ENCODE measurements at regions not wholly inside any gene's neighbourhood (a gene's known extent, or its start where the extent isn't known, plus 50 kb on each side); places are given as distances from the start of the nearest gene placed in this dataset.
A peak's percentile ranks its signal among the peaks of the same experiment; 100 is the strongest.

GRCh38 chr4:180665481-180665880 is 1577.7 kb upstream of the TENM3 start:
- DNase-seq (ENCODE audit: low spot score) = no peak

DNA sequence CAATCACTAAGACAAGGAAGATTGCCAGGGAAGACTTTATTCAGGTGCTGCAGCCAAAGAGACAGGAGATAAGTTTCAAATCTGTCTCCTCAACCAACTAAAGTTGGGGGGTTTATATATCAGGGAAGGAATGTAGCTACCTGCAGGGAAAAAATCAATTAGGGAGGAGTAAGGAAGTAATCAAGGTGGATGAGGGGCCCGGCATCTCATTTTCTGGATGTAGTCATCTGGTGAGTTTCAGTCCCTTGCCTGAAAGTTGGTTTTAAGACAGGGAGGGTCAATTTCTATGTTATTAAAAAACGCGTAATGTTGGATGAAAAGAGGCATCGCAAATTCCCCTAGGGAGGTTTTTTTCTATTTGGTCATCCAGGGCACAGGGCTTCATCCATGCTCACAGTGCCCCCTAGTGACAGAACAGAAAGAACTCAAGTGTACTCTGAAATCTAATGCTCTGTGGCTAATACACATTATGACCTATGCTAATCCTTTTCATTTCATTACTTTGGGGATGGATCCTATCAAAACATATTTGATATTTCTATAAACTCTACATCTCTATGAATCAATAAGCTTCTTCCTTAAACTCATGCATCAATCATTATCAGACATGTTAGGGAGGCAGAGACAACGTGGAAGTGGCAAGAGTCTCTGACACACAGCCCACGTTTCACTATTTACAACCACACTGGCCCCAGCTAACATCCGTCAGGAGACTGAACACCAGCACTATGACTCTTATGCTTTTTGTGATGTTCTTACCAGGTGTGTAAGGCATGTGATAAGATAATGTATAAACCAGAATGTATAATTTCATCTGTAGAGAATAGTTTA is 1577.0 kb upstream of the TENM3 start:
- peak; percentile 31 for DNase-seq (ENCODE audit: low spot score)

DNA sequence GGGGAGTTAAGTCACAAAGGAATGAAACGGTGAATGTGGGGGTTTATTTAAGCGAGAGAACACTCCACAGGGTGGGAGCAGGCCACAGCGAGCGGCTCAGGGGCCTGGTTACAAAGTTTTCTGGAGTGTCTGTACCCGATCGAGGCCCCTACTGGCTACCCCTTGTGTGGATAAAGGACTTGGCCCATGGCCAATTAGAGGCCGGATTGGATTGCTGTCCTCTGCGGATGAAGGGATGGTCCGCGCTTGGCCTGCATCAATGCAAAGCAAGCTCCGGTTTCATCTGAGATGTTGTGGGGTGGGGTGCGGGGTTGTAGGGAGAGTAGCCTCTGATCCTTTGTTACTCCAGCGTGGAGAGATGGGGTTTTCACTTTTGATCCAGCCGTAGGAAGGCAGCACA is 1574.5 kb upstream of the TENM3 start:
- no peak for DNase-seq (ENCODE audit: low spot score)

DNA sequence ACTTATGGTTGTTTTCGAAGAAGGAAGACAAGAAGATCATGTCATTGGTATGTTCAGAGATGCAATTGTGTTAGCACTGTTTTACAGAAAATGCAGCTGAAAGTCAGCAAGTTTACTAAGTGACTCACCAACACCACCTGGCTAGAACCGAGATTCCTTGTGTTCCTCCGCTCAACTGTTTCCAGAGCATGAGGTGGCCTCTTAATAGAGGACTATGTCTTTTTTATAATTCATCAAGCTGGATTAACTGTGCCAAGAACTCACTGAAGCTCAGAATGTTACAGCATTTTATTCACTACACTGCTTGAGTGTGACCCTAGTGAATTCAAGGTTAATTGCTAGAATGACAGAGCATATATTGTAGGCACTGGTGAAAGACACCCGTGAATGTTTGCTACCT is 1573.5 kb upstream of the TENM3 start:
- DNase-seq (ENCODE audit: low spot score) = no peak

DNA sequence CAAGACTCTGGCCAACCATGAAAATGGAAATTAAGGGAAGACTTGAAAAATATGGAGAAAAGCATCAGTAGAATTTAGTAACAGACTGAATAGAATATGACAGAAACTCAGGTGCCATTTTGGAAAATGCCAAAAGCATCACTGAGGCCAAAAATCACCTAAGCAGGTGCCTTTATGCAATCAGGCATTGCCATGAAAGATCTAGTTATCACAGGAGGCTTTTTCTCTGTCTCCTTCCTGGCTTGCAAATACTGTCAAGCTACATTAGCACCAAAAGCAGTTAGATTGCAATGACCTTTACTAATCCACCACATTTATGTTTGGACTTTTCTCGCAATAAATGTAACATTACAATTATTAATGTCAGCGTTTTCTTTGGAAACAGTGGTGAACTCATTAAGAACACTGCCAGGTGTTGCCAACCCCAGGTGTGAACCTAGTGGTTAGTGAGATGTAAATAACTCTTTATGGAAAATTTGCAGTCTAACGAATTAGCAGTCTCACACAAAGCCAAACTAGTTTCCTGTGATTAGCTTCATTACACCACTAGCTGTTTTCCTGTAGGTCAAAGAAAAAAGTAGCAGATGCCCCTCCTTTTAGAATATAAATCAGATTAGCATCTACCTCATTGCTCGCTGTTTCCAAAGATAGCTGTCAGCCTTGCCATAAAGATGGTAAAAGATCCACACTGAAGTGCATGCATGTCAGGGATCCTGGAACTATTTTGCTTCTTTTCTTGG is 1568.4 kb upstream of the TENM3 start:
- DNase-seq (ENCODE audit: low spot score) = no peak

DNA sequence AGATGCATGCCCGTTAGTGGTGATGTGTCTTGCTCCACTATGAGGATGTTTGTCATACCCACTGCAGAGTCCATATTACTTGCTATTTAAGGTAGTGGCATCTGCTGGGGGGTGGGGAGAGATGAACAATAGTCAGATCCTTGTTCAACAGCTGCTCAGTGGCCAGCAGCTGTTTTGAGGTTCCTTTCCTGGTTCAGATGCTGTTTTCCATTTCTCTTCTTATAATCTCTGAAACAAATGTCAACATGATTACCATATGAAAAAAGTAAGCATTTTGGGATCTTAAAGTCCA is 1567.9 kb upstream of the TENM3 start:
- DNase-seq (ENCODE audit: low spot score) = no peak

DNA sequence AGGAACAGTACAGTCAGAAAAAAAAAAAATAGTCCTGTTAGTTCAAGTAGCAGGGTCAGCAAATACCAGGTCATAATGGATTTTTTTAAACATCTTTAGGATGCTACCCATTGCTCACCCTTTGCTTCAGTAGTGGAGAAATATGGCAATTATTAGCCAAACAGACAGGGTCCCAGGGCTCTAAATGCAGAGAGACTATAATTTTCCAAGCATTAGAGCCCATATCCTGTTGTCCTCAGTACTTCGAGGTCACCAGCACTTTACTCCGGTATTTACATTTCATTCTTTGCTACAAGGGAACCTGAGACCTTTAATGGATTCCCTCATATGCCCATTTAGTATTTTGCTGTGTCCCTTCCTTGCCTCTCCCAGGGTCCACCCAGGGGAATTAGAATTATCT is 1562.9 kb upstream of the TENM3 start:
- DNase-seq (ENCODE audit: low spot score) = no peak

DNA sequence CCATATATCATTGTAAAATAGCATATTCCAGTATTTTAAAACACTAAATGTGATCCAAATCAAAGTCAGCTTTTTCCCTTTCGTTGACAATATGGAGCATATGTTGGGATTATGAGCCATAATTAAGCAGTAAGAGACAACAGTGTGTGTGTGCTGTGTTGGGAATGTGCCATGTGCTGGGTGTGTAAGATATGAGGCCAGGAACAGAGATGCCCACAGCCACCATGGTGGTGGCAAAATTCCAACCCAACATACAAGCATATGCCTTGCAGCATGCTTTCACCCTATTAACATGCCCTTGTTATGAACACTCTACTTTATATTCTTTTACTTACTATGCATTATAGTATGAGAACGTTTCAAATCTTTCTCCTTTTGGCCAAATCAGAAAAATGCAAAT is 1560.4 kb upstream of the TENM3 start:
- DNase-seq (ENCODE audit: low spot score) = no peak

DNA sequence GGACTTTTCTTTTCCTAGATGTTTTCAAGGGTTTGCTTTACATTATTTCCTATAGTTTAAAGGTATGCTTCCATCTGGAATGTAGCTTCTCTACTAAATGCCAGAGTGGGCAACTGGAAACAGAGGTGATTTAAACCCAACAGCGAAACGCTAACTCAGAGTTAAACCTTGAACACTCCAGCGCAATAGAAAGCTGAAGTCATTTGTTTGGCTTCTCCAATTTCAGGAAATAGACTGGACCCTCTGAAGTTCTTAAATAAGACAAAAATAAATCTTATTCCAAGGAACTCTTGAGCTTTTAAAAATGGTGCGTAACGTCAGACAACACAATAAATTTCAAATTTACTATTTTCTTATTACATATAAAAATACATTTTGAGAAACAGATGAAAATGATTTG is 1560.0 kb upstream of the TENM3 start:
- no peak for DNase-seq (ENCODE audit: low spot score)

DNA sequence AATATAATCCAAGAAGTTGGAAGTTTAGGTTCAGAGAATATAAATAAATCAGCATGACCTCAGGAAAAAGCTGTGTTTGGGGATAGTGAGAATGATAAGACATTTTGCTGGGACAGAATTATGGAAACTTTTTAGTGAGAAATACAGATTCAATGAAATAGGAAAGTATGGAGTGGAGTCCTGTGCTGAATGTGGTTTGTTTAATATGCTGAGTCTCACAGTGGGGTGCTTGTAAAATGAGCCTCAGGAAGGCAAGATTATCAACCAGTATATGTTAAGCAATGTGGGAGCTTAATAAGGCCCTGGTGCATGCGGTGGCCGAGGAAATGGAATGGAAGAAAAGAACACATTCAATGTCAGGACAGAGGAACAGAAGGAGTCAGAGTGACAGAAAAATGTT is 1554.7 kb upstream of the TENM3 start:
- DNase-seq (ENCODE audit: low spot score) = no peak

GRCh38 chr4:180694875-180695274 is 1548.3 kb upstream of the TENM3 start:
- DNase-seq (ENCODE audit: low spot score) = no peak

DNA sequence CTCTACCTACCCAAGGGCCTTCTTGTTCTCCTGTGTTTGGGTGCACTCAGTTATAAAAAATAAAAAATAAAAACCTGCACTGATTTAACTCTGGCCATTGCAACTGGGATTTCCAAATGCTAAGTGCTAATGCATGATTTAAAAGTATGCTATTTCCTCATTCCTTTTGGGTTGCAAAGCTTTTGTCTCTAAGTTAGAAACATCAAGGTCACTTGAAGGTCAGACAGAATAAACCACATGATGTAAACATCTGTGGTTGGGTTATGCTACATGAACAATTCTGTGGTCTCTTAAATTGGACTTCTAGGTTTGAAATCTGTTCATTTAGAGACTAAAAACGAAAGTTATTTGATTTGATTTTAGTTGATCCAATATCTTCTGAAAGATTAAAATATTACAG is 1547.4 kb upstream of the TENM3 start:
- DNase-seq (ENCODE audit: low spot score) = no peak

GRCh38 chr4:180696460-180697092 is 1546.6 kb upstream of the TENM3 start:
- no peak for DNase-seq (ENCODE audit: low spot score)

- DNase-seq (ENCODE audit: low spot score) = no peak
Observed at GRCh38 chr4:180698550-180699195, 1544.5 kb upstream of the TENM3 start.

- no peak for DNase-seq (ENCODE audit: low spot score)
Observed at GRCh38 chr4:180706766-180707165, 1536.4 kb upstream of the TENM3 start.

DNA sequence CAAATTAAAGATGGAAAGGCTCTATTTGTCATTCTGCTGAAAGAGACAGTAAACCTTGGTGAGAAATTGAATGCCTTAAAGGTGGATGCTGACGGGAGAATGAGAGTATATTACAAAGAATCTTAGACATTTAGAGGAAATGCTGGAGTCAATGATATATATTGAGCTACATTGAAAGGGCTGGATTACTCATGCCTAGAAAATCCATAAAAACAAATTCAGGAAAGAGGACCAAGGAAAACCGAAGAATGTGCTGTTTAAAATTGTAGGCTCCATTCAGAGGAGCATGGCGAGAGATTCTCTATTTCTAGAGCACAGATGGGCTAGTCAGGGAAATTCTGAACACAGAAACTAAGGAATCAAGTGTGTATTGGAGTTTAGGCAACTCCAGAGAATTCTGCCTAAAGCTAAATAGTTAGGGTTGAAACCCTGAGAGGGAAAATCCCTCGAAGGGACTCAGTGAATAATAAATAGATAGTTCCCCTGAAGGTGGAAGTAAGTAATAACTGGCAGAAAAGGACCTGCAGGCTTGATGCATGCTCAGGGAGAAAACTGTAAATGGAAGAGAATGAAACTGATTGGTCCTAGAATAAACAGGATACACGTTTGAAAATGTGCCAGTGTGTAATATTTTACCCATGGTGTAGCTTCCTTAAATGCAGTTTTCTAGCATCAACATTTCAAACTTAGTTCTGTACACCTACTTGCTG is 1532.4 kb upstream of the TENM3 start:
- DNase-seq (ENCODE audit: low spot score) = no peak

- DNase-seq (ENCODE audit: low spot score) = no peak
Observed at GRCh38 chr4:180717451-180718033, 1525.7 kb upstream of the TENM3 start.

DNA sequence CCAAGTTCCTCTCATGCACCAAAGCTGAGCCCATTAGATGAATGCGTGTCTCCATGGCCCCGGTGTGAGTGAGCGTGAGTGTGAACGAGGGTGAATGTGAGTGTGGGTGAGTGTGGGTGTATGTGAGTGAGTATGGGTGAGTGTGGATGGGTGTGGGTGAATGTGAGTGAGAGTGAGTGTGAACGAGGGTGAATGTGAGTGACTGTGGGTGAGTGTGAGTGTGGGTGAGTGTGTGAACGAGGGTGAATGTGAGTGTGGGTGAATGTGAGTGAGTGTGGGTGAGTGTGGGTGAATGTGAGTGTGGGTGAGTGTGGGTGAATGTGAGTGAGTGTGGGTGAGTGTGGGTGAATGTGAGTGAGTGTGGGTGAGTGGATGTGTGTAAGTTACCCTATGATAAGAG is 1521.8 kb upstream of the TENM3 start:
- DNase-seq (ENCODE audit: low spot score) = no peak

DNA sequence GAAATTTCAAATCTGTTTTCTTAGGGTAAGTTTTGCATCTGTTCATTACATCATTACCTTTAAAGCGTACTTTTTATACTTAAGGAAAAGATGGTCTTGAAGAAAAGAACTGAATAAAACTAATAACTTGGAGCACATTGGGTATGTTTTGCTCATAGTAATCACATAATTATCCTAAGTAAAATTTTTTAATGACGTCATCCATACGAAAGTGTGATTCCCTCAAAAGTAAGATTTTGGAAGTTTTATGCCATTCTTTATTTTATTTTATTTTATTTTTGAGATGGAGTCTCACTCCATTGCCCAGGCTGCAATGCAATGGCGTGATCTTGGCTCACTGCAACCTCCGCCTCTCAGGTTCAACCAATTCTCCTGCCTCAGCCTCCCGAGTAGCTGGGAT is 1516.6 kb upstream of the TENM3 start:
- no peak for DNase-seq (ENCODE audit: low spot score)

GRCh38 chr4:180727478-180727877 is 1515.7 kb upstream of the TENM3 start:
- no peak for DNase-seq (ENCODE audit: low spot score)

DNA sequence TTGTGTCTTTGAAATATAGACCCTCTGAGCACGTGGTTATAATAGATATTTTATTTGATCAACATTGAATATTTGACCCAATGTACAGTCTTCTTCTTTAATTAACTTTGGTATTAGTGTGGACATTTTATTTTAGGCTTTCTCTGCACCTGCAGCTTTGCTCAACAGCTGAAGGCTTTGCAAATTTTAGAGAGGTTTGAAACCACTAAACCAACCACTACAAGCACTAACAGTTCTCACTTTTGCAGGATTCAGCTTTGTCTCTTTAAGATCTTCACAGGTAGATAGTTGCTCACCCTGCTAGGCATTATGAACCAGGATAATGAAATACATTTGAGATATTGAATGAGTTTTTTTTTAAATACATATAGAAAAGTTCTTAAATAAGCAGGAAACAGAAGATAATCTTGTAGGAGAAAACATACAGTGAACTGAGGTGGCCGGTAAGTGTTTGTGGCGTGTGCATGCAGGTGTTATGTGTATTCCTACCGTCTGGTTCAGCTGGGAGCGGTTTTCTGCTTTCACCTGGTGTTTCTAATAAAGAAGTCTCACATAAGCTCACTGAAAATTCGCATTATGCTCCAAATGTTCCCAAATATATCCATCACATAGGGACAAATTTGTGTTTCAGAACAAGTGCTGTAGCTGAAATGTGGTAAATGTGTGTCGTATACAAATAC is 1508.3 kb upstream of the TENM3 start:
- no peak for DNase-seq (ENCODE audit: low spot score)

Measured in AG08395 (cell line).